Erythroblast (primary cell): ENCODE measurements at regions not wholly inside any gene's neighbourhood (a gene's known extent, or its start where the extent isn't known, plus 50 kb on each side); places are given as distances from the start of the nearest gene placed in this dataset.

ENCODE experiments used
- GATA1 ChIP-seq: IDR thresholded peaks from 2 replicates; pipeline ENCODE4 v1.6.1; 2011; ENCODE audit warnings: low read depth, mild to moderate bottlenecking, control low read depth, low read length, moderate library complexity
- POLR2A ChIP-seq: IDR thresholded peaks from 2 replicates; pipeline ENCODE4 v1.6.1; 2011; ENCODE audit warnings: mild to moderate bottlenecking, low read length

GRCh38 chr1:87264976-87265375 lies 63.7 kb upstream of the LMO4 start:
- no peak for TF ChIP-seq POLR2A
- no peak for TF ChIP-seq GATA1
